Activated naive CD4-positive, alpha-beta T cell treated with anti-CD3 and anti-CD28 coated beads for 36 hours (primary cell): ENCODE measurements at regions not wholly inside any gene's neighbourhood (a gene's known extent, or its start where the extent isn't known, plus 50 kb on each side); places are given as distances from the start of the nearest gene placed in this dataset.

Experiments used
- CTCF ChIA-PET: fragments of 350-600 bp; sonication (Branson Sonifier 250); formaldehyde crosslinking; loops from one replicate; lab custom pipeline; 2021; ENCODE audit warnings: antibody characterized with exemption; lab: Charles Lee
- DNase-seq: peaks from one replicate; pipeline ENCODE4 v3.0.0-alpha.2; 2020
- H3K27ac Mint-ChIP-seq: one replicate; pipeline ENCODE4 v1.8.0; 2021; ENCODE audit warnings: mild to moderate bottlenecking, mixed read lengths
- H3K27me3 Mint-ChIP-seq: one replicate; pipeline ENCODE4 v1.8.0; 2021; ENCODE audit warnings: low read depth, mixed read lengths
- H3K36me3 Mint-ChIP-seq: one replicate; pipeline ENCODE4 v1.8.0; 2021; ENCODE audit warnings: low read depth, mixed read lengths
- H3K4me1 Mint-ChIP-seq: one replicate; pipeline ENCODE4 v1.8.0; 2021; ENCODE audit warnings: low read depth, mixed read lengths
- H3K4me3 Mint-ChIP-seq: one replicate; pipeline ENCODE4 v1.8.0; 2021; ENCODE audit warnings: mild to moderate bottlenecking, moderate library complexity, mixed read lengths
- H3K9me3 Mint-ChIP-seq: one replicate; pipeline ENCODE4 v1.8.0; 2021; ENCODE audit warnings: mixed read lengths
- intact Hi-C: fragments of 100-400 bp; cut with micrococcal nuclease; formaldehyde crosslinking; loops from one replicate; pipeline ENCODE4 v1.15.1; 2023

GRCh38 chr14:101006008-101006407 lies 102.5 kb upstream of the RTL1 start:
- Mint-ChIP-seq H3K9me3 (no peaks in the 10 kb centered on the region), H3K27ac (no peak overlapping the region), H3K27me3 (peaks cover 40% of the 10 kb centered on the region), H3K36me3 (no peaks in the 10 kb centered on the region), H3K4me1 (no peaks in the 10 kb centered on the region), H3K4me3 (no peak overlapping the region)
- CTCF ChIA-PET: no interaction called here
- DNase-seq: no peak
- intact Hi-C loops: no loop called here

- intact Hi-C loops: no loop called here
- Mint-ChIP-seq H3K36me3 (no peaks in the 10 kb centered on the region), H3K4me1 (no peaks in the 10 kb centered on the region), H3K9me3 (peaks cover 4% of the 10 kb centered on the region), H3K4me3 (no peak overlapping the region), H3K27me3 (peaks cover 37% of the 10 kb centered on the region), H3K27ac (no peak overlapping the region)
- CTCF ChIA-PET: no interaction called here
- no peak for DNase-seq
Observed at GRCh38 chr14:101007004-101007614, 103.6 kb upstream of the RTL1 start.

- Mint-ChIP-seq H3K27ac (no peak overlapping the region), H3K9me3 (peaks cover 11% of the 10 kb centered on the region), H3K27me3 (peaks cover 31% of the 10 kb centered on the region), H3K4me3 (no peak overlapping the region), H3K36me3 (no peaks in the 10 kb centered on the region), H3K4me1 (no peaks in the 10 kb centered on the region)
- intact Hi-C loops: no loop called here
- DNase-seq: no peak
- CTCF ChIA-PET: no interaction called here
Observed at GRCh38 chr14:101007765-101008164, 104.2 kb upstream of the RTL1 start.

- H3K4me3 Mint-ChIP-seq: no peak overlapping the region
- no peak for DNase-seq
- H3K9me3 Mint-ChIP-seq: peaks cover 13% of the 10 kb centered on the region
- peaks cover 31% of the 10 kb centered on the region for H3K27me3 Mint-ChIP-seq
- intact Hi-C loops: no loop called here
- H3K27ac Mint-ChIP-seq: no peak overlapping the region
- no peaks in the 10 kb centered on the region for H3K4me1 Mint-ChIP-seq
- no peaks in the 10 kb centered on the region for H3K36me3 Mint-ChIP-seq
- CTCF ChIA-PET: no interaction called here
Observed at GRCh38 chr14:101008196-101008595, 104.7 kb upstream of the RTL1 start.

- Mint-ChIP-seq H3K36me3 (no peaks in the 10 kb centered on the region), H3K4me3 (no peak overlapping the region), H3K4me1 (no peaks in the 10 kb centered on the region), H3K27me3 (peaks cover 28% of the 10 kb centered on the region), H3K9me3 (peaks cover 13% of the 10 kb centered on the region), H3K27ac (no peak overlapping the region)
- no peak for DNase-seq
- CTCF ChIA-PET: no interaction called here
- intact Hi-C loops: no loop called here
Observed at GRCh38 chr14:101008631-101009336, 105.3 kb upstream of the RTL1 start.

GRCh38 chr14:101009531-101009930 lies 106.0 kb upstream of the RTL1 start:
- H3K4me3 Mint-ChIP-seq: no peak overlapping the region
- CTCF ChIA-PET: no interaction called here
- no peak for DNase-seq

GRCh38 chr14:101010293-101010692 lies 106.8 kb upstream of the RTL1 start:
- Mint-ChIP-seq H3K36me3 (no peaks in the 10 kb centered on the region), H3K4me1 (no peaks in the 10 kb centered on the region), H3K9me3 (peaks cover 13% of the 10 kb centered on the region), H3K27ac (no peak overlapping the region), H3K27me3 (peaks cover 14% of the 10 kb centered on the region), H3K4me3 (no peak overlapping the region)
- no peak for DNase-seq
- intact Hi-C loops: no loop called here
- CTCF ChIA-PET: interaction anchor here (0.6 kb wide), 1 partner anchor 10 kb away, joined by 3 read pairs; no protein-coding TSS in a partner anchor

More at GRCh38 chr14:101009531-101009930, 106.0 kb upstream of the RTL1 start:
- intact Hi-C loops: no loop called here
- H3K4me1 Mint-ChIP-seq: no peaks in the 10 kb centered on the region
- no peaks in the 10 kb centered on the region for H3K36me3 Mint-ChIP-seq
- peaks cover 13% of the 10 kb centered on the region for H3K9me3 Mint-ChIP-seq
- H3K27ac Mint-ChIP-seq: no peak overlapping the region
- H3K27me3 Mint-ChIP-seq: peaks cover 21% of the 10 kb centered on the region

GRCh38 chr14:101010835-101011234 lies 107.3 kb upstream of the RTL1 start:
- peaks cover 13% of the 10 kb centered on the region for H3K9me3 Mint-ChIP-seq
- no peaks in the 10 kb centered on the region for H3K36me3 Mint-ChIP-seq
- intact Hi-C loops: no loop called here
- H3K4me3 Mint-ChIP-seq: no peak overlapping the region
- DNase-seq: no peak
- no peak overlapping the region for H3K27ac Mint-ChIP-seq
- H3K27me3 Mint-ChIP-seq: peaks cover 11% of the 10 kb centered on the region
- CTCF ChIA-PET: interaction anchor here (0.6 kb wide), 1 partner anchor 11 kb away, joined by 3 read pairs; no protein-coding TSS in a partner anchor
- no peaks in the 10 kb centered on the region for H3K4me1 Mint-ChIP-seq

- Mint-ChIP-seq H3K4me3 (no peak overlapping the region), H3K9me3 (peaks cover 8% of the 10 kb centered on the region), H3K4me1 (no peaks in the 10 kb centered on the region), H3K27ac (no peak overlapping the region), H3K27me3 (peaks cover 21% of the 10 kb centered on the region), H3K36me3 (no peaks in the 10 kb centered on the region)
- CTCF ChIA-PET: no interaction called here
- intact Hi-C loops: no loop called here
- DNase-seq: no peak
Observed at GRCh38 chr14:101017209-101017608, 113.7 kb upstream of the RTL1 start.

- DNase-seq: no peak
- peaks cover under 1% of the 10 kb centered on the region for H3K9me3 Mint-ChIP-seq
- H3K27me3 Mint-ChIP-seq: peaks cover 21% of the 10 kb centered on the region
- no peak overlapping the region for H3K4me3 Mint-ChIP-seq
- no peaks in the 10 kb centered on the region for H3K4me1 Mint-ChIP-seq
- no peak overlapping the region for H3K27ac Mint-ChIP-seq
- CTCF ChIA-PET: no interaction called here
- intact Hi-C loops: no loop called here
- H3K36me3 Mint-ChIP-seq: no peaks in the 10 kb centered on the region
Observed at GRCh38 chr14:101017806-101018560, 114.5 kb upstream of the RTL1 start.

GRCh38 chr14:101018561-101019290 lies 115.2 kb upstream of the RTL1 start:
- intact Hi-C loops: no loop called here
- Mint-ChIP-seq H3K36me3 (no peaks in the 10 kb centered on the region), H3K9me3 (no peaks in the 10 kb centered on the region), H3K4me3 (no peak overlapping the region), H3K27me3 (peaks cover 23% of the 10 kb centered on the region), H3K4me1 (no peaks in the 10 kb centered on the region), H3K27ac (no peak overlapping the region)
- no peak for DNase-seq
- CTCF ChIA-PET: no interaction called here

- CTCF ChIA-PET: no interaction called here
- Mint-ChIP-seq H3K27me3 (peaks cover 23% of the 10 kb centered on the region), H3K4me1 (no peaks in the 10 kb centered on the region), H3K27ac (no peak overlapping the region), H3K9me3 (no peaks in the 10 kb centered on the region), H3K36me3 (no peaks in the 10 kb centered on the region), H3K4me3 (no peak overlapping the region)
- DNase-seq: no peak
- intact Hi-C loops: no loop called here
Observed at GRCh38 chr14:101019541-101019940, 116.0 kb upstream of the RTL1 start.
